ENCODE measurements at regions not wholly inside any gene's neighbourhood (a gene's known extent, or its start where the extent isn't known, plus 50 kb on each side); places are given as distances from the start of the nearest gene placed in this dataset.

DNA sequence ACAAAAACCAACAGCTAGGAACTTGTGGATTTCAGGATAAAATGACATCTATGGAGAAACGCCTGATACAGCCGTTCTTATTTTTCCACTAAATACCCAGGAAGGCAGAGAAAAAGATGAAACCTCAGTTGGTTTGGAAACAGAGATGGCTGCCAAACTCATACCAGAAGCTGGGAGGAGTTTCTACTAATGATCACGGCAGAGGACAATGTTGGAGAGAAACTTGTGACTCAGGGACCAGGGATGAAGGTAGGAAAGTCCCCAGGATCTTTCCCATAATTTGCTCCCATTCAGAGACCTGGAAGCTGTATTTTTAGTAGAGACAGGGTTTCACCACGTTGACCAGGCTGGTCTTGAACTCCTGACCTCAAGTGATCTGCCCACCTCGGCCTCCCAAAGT is 187.1 kb upstream of the IER5L start:
- DNase-seq (ENCODE audit: low read depth): no peak

DNA sequence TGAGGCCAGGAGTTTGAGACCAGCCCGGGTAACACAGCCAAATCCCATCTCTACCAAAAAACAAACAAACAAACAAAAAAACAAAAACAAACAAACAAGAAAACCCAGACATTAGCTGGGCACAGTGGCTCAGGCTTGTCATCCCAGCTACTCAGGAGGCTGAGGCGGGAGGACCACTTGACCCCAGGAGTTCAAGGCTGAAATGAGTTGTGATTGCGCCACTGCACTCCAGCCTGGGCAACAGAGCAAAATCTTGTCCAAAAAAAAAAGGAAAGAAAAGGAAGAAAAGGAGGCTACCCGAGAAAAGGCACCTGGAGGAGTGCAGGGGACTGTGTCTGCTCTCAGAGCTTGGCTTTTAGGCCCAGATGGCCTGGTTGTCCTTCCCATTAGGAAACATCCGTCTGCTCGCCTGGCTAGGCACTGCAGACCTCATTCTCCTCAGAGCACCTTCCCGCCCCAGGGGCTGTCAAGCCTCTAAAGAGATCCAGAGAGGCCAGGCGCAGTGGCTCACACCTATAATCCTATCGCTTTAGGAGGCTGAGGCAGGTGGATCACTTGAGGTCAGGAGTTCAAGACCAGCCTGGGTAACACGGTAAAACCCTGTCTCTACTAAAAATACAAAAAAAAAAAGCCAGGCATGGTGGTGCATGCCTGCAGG is 185.3 kb upstream of the IER5L start:
- no peak for DNase-seq (ENCODE audit: low read depth)

DNA sequence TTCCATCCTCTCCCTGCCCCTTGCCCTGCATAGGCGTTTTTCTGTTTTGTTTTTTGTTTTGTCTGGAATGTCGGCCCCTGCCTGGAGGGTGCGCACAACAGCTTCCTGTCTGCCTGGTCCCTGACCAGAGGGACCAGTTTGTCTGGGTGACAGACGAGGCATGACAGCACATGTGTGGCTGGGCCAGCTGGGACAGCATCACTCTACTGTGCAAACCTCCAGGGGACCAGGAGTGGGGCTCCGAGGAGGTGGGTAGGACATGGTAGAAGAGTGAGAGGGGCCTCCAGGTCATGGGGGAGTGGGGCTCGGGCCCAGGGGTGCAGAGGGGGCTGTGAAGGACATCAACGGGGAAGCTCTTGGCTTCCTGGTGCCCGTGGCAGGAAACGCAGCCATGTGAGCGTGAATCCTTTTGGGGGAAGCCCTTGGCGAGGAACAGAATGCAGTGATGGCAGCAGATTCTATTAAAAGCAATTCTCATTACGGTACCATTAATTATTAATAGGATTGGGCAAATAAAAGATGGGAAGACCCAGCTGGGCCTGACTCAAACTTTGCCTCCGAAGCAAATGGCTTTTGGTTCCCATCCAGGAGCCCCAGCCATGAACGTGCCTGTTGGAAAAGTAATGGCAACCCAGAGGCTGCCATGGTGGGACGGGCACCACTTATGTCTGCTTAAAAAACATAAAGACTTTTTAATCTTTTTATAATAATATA is 184.4 kb upstream of the IER5L start:
- DNase-seq (ENCODE audit: low read depth): no peak

DNA sequence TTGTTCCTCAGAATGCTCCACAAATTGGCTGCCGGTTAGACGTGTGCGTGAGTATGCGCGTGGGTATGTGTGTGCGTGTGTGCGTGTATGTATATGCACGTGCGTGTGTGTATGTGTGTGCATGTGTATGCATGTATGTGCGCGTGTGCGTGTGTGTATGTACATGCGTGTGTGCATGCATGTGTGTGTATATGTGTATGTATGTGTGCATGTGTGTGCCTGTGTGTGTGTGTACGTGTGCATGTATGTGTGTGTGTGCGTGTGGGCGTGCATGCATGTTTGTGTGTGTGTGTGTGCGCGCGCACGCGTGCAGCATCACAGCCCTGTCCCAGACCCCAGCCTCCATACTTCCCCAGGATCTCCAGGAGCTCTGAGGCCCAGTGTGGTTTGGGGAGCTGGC is 183.1 kb upstream of the IER5L start:
- no peak for DNase-seq (ENCODE audit: low read depth)

DNA sequence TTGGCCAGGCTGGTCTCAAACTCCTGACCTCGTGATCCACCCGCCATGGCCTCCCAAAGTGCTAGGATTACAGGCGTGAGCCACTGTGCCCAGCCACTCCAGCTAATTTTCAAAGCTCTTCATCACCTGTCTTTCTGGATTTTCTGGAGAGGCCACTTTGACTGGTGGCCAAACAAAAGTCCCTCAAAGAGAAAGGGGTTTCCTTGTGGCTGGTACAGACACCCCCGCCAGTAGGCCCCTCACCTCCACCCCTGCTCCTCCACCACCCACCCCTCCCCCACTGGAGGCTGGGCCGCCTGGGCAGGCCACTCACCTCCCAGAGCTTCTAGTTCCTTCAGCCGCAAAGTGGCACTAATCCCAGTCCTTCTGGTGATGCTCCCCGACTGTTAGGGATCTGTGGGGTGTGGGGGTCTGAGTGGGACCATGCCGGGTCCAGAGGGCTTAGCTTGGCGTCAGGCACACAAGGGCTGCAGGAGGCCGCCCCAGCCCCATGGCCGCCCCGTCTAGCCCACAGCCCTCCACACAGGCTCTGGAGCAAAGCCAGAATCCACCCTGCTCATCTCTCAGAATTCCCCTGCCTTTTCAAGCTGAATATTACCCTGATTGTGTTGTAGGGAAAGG is 182.0 kb upstream of the IER5L start:
- no peak for DNase-seq (ENCODE audit: low read depth)

DNA sequence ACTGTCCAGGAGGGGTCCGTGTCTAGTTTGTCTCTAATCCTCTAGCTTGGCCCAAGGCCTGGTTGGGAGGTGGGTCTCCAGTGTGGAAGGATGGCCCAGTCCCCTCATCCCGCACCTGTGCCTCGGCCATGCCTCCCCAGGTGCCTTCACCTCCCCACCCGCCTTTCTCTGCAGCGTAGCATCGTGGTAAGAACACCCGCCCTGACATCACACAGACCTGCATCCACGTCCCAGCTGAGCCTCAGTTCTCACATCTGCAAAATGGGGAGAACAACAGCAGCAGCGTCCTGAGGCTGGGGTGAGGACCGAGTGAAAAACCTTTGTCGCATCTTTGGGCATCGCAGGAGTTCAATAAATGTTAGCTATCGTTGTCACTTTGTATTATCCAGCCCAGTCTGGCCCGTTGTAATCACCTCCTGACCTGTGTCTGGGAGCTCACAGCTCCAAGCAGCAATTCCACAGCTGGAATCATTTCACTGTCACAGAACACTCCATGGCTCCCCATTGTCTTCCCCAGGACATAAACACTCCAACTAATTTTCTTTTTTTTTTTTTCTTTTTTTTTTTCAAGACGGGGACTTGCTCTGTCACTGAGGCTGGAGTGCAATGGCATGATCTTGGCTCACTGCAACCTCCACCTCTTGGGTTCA is 181.2 kb upstream of the IER5L start:
- no peak for DNase-seq (ENCODE audit: low read depth)

DNA sequence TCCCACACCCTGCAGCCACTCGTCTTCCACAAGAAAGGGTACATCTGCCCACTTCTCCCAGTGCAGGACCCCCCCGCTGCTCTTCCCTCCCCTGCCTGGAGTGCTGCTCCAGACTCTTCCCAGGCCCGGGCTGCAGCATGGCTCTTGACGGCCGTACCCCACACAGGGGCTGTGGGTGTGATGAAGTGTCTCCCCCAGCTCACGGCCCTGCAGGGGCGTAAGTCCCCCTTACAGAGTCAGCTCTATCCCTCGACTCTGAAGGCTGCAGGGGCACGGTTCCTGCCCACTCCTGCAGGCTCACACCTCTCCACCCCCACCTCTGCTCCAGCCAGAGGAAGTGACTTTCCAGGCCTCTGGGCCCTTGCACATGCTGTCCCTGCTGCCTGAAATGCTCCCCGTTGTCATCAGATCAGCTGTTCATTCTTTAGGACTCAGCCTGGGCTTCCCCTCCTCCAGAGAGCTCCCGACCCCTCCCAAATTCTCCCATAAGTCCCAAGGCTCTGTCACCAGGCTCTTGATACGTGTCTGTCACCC is 180.6 kb upstream of the IER5L start:
- no peak for DNase-seq (ENCODE audit: low read depth)

DNA sequence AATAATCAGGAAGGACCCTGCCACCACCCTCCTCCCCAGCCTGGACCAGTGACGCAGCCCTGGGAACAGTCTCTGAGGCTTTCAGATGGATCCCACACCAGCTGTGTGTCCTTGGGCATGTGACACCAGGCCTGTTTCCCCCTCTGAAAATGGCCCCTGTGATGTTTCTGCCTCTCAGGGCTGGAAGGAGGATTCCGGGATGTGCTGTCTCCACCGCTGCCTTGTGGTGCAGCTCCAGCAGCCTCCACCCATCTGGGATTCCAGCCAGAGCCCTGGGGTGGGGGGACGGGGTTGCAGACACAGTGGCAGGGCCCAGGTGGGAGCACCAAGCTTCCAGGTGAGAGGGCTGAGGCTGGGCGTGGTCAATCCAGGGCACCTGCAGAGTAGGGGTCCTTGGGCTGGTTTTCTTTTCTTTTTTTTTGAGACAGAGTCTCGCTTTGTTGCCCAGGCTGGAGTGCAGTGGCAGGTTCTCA is 179.7 kb upstream of the IER5L start:
- DNase-seq (ENCODE audit: low read depth): no peak

DNA sequence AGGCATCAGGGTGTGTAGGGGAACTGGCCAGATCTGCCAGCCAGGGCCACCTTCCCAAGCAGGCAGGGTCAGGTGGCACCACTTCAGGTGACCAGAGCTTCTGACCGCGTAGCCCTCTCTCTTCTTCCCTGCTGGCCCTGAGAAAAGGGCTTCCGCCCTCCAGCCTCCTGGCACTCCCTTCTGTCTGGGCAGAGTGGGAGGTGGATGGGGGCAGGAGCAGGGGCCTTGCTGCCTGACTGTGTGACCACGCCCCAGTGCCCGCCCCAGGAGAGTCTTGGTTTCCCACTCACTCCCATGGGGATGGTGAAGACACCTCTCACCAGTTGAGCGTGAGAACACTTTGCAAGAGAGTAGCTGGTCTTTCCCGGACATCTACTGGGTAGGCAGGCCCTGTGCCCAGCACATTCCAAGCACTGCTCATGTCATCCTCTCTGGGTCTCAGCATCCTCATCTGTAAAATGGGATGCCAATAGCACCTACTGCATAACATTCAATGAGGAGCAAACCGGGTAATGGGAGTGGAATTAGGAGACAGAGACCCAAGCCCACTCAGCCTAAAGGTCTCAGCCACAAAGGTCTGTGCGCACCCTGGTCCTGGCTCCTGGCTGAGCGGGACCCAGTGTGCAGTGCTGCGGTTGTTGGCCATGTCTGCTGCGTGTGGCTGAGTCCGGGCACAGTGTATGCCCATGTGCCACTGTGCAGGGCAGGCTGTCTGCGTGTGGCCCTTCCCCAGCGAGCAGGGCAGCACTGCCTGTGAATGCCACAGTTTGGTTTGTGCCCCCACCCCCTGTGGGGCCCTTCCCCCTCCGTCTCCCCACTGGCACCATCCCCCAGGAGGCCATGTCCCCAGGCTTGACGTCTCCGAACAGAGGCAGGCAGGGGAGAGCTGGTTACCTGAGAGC is 179.1 kb upstream of the IER5L start:
- no peak for DNase-seq (ENCODE audit: low read depth)

DNA sequence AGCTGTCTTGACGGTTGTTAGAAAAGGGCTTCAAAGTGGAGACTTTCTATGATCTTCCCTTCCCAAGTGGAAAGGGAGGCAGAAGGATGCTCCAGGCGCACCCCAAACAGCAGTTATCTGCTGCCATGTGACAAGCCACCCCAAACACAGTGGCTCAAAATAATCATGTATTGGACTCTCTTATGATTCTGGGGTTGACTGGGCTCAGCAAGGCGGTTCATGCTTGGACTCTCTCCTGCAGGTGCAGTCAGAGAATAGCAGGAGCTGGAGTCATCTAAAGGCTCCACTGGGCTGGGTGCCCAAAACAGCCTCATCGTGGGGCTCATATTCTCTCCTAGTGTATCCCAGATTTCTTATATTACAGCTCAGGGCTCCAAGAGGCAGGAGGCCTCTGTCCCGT is 177.6 kb upstream of the IER5L start:
- DNase-seq (ENCODE audit: low read depth): no peak

DNA sequence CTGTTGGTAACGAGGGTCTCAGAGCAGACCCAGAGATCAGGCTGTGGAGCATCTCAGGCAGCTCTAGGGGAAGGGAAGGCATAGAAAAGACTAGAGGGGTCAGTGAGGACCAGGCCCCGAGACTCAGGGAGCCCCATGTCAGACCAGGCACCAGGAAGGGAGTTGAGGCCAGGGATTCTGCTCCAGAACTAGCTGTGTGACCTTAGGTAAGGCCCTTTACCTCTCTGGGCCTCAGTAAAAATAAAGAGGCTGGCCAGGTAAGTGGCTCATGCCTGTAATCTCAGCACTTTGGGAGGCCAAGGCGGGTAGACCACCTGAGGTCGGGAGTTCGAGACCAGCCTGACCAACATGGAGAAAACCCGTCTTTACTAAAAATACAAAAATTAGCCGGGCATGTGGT is 176.4 kb upstream of the IER5L start:
- DNase-seq (ENCODE audit: low read depth): no peak

DNA sequence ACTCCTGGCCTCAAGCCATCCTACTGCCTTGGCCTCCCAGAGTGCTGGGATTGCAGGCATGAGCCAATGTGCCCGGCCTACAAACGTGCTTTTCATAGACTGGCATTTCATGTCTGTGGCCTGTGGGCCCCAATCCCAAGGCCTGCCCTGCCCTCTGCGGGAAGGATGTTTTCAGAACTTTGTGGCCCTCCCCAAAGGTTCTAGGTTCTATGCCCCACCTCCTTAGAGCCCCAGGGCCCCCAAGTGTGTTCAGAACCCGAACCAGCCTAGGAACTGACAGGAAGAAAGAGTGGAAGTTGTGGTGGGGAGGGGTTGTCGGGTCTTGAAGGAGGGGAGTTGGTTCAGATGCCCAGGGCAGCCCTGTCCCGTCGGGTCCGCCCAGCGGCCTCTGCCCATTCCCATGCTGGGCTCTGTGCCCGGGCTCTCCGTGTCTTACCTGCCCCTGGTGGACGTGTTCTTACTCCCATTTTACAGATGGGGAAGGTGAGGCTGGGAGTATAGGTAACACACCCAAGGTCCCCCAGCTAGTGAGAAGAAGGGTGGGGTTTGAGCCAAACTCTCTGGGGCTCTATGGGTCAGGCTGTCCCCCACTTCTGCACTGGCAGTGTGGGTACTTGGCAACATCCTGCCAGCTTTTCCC is 175.8 kb upstream of the IER5L start:
- peak; percentile 44 for DNase-seq (ENCODE audit: low read depth)

DNA sequence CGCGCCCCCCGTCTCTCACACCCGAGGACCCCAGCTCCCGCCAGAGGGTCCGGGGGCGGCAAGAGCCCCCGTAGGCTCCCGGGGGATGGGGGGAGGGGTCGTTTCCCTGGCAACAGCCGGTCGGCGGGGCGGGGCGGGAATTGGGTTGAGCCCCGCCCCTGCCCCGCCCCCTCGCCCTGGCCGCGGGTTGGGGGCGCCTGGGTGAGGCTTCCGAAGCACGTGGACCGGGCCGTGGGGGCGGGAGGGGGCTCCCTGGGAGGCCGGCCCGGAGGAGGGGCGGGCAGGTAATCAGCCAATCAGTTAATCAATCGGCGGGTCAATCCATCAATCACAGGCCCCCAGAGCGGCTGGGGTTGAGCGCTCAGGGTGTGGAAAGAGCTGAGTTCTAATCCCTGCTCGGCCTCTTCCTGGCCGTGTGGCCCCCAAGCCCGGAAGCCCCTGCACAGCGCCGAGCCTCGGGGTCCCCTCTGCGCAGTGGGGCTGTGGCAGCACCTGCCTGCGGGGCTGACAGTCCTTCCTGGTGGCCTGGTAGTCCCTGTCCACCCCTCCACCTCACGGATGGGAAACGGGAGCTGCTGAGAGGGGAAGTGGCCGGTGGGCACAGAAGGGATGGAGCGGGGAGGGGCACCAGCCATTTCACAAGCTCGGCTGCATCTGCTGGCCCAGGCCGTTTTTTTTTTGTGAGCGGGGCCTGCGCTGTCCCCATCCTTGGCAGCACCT is 174.2 kb upstream of the IER5L start:
- no peak for DNase-seq (ENCODE audit: low read depth)

DNA sequence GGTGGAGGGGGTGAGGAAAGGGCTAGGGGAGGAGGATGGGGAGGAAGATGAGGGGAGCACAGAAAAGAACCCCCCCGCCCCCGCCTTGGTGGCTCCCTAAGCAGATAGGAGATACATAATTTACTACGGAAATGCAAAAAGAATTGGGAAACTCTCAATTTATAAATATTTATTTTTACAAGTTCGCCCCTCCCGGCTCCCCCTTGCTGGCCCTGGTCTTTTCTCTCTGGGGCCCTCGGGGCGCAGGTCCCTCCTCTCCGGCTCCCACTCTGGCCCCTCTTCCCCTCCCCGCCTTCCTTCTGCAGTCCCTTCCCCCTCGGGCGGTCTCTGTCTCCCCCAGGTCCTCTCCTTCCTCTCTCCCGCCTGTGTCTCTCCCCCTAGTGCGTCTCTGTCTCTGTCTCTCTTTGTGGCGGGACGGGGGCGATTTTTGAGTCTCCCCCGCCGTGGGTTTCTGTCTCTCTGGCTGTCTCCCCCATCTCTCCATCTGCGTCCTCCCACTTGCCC is 173.6 kb upstream of the IER5L start:
- DNase-seq (ENCODE audit: low read depth): no peak

DNA sequence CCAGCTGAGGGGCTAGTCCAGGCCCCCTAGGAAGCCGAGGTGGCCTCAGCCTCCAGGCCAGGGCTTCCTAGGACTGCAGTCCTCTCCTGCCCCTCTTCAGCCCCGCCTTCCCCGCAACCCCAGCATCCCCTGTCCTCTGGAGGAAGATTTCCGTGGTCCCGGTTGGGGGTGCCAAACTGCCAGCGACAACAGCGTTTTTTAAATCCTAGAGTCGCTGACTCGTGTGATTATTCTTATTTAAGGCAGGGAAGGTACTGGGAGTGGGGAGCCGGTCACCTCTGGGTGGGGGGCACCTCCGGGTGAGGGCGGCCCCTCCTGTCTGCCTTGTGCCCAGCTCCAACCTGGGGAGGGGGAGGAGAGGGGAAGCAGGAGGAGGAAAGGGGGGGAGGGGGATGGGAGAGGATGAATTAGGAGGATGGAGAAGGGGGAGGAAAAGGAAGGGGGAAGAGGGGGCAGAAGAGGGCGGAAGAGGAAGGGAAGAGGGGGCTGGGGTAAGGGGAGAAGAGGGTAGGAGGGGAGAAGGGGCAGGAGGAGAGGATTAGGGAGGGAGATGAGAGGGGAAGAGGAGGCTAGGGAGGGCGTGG is 173.1 kb upstream of the IER5L start:
- no peak for DNase-seq (ENCODE audit: low read depth)

DNA sequence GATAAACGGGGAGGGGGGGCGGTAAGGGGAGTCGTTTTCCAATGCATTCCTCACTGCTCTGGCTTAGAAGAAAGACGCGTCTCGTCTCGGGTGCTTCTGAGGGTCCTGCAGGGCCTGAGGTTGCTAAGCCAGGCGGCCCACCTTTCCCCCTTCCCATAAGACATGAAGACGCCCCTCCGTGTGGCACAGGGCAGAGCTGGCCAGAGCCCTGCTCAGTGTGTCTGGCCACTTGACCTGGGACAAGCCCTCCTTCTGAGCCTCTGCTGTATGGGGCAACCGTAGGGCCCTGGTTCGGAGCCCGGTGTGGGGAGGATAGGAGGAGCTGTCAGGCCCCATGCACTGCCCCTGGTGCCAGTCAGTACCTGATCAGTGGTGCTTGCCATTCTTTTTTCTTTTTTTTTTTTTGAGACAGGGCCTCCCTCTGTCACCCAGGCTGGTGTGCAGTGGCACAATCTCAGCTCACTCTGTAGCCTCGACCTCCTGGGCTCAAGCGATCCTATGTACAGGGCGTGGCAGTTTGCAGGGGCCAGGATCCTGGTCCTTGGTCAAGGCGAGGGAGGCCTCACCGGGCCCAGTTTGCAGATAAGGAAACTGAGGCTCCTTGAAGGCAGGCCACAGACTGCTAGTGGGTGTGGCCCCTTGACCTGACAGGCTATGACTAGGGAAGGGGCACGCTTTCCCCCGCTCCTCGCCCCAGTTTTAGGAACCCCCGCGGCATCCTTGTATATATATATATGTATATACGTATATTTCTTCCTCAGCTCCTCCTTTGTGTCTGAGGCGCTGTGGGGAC is 172.3 kb upstream of the IER5L start:
- DNase-seq (ENCODE audit: low read depth): no peak

DNA sequence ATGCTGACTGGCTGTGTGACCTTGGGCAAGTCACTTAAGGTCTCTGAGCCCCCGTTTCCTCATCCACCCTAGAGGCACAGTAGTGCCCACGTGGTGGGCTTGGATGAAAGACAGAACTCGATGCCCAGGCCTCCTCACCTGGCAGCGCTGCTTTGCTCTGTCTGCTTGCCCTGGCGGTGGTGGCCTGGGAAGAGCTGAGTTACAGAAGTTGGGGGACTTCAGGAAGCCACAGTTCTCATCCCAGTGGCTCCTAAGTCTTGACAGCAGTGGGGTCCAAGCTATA is 171.5 kb upstream of the IER5L start:
- no peak for DNase-seq (ENCODE audit: low read depth)

DNA sequence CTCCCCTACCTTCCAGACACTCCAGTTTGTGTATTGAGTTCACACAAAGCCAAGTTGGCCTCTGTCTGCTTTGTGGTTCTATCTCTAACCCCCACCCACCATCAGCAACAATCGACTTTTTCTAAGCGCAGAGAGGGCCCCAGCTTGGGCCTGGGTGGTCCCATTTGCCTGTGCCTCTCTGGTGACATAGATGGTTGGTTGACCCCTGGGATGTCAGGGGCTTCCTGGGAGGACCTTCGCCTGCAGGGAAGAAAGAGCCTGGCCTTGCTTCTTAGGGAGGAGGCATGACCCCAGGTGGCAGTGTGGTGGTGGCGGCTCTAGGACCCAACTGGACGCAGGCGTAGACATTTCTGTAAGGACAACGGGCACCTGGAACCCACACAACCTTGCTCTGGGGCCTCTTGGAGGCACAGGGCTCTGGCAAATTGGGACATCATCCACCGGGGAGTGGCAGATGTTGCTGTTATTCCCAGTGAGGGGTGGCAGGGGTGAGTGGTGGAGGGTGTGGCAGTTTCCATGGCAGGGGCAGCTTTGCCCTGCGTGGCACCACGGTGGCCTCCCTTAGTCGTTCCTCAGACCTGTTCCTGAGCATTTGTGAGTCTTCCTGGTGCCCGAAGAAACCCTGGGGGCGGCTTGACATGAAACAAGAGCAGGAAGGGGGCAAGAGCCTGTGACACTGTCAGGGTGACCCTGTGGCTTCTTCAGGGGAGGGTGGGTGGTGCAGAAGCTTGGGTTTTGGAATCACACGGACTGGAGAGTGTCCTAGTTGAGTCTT is 171.0 kb upstream of the IER5L start:
- DNase-seq (ENCODE audit: low read depth): no peak

Measured in myocyte (in vitro differentiated cells).